HG03521 (cell line): ENCODE measurements at regions not wholly inside any gene's neighbourhood (a gene's known extent, or its start where the extent isn't known, plus 50 kb on each side); places are given as distances from the start of the nearest gene placed in this dataset.

Experiments
- ATAC-seq: cut with Tn5 transposase; IDR thresholded peaks from one replicate; pipeline ENCODE4 v1.9.1; 2021; ENCODE audit warnings: mild to moderate bottlenecking, moderate library complexity; ENCODE audit not compliant: unreplicated experiment

GRCh38 chr18:45467293-45467692 lies 148.0 kb upstream of the SLC14A2 start:
- no peak for ATAC-seq

GRCh38 chr18:45467945-45468344 lies 147.3 kb upstream of the SLC14A2 start:
- ATAC-seq = no peak

GRCh38 chr18:45478889-45479288 lies 136.4 kb upstream of the SLC14A2 start:
- ATAC-seq = no peak

GRCh38 chr18:45480219-45481015 lies 134.9 kb upstream of the SLC14A2 start:
- no peak for ATAC-seq

GRCh38 chr18:45481821-45482220 lies 133.5 kb upstream of the SLC14A2 start:
- ATAC-seq = no peak

GRCh38 chr18:45482286-45482685 lies 133.0 kb upstream of the SLC14A2 start:
- no peak for ATAC-seq

- no peak for ATAC-seq
These were observed 127.7 kb upstream of the SLC14A2 start for GRCh38 chr18:45487581-45487980.

- ATAC-seq = no peak
These were observed 126.6 kb upstream of the SLC14A2 start for GRCh38 chr18:45488645-45489044.

GRCh38 chr18:45493830-45494229 lies 121.4 kb upstream of the SLC14A2 start:
- no peak for ATAC-seq

- no peak for ATAC-seq
These were observed 120.5 kb upstream of the SLC14A2 start for GRCh38 chr18:45494811-45495210.

- no peak for ATAC-seq
These were observed 118.5 kb upstream of the SLC14A2 start for GRCh38 chr18:45496741-45497140.

GRCh38 chr18:45497595-45498286 lies 117.5 kb upstream of the SLC14A2 start:
- ATAC-seq = no peak

GRCh38 chr18:45498287-45498658 lies 117.0 kb upstream of the SLC14A2 start:
- no peak for ATAC-seq

- ATAC-seq = no peak
These were observed 111.3 kb upstream of the SLC14A2 start for GRCh38 chr18:45503990-45504389.

GRCh38 chr18:45505497-45506206 lies 109.6 kb upstream of the SLC14A2 start:
- ATAC-seq = no peak

GRCh38 chr18:45506951-45507350 lies 108.3 kb upstream of the SLC14A2 start:
- no peak for ATAC-seq

GRCh38 chr18:45509535-45509934 lies 105.7 kb upstream of the SLC14A2 start:
- ATAC-seq = no peak

- no peak for ATAC-seq
These were observed 104.6 kb upstream of the SLC14A2 start for GRCh38 chr18:45510656-45511055.

GRCh38 chr18:45512363-45512953 lies 102.8 kb upstream of the SLC14A2 start:
- ATAC-seq = no peak

GRCh38 chr18:45517181-45517741 lies 98.0 kb upstream of the SLC14A2 start:
- no peak for ATAC-seq
